GM12878 (cell line): ENCODE measurements at regions not wholly inside any gene's neighbourhood (a gene's known extent, or its start where the extent isn't known, plus 50 kb on each side); places are given as distances from the start of the nearest gene placed in this dataset.

Source experiments
- ATAC-seq: fragments of 200-7000 bp; cut with Tn5 transposase; 3 replicates; pipeline ENCODE4 v1.9.1; 2020; ENCODE audit warnings: mild to moderate bottlenecking, moderate library complexity
- BruUV-seq: library from RNA; stranded (reverse); fragments of 400-500 nt; replicated peaks from 2 replicates; lab custom pipeline; 2021; lab: Mats Ljungman, UMichigan
- CTCF ChIA-PET: fragments of 300-600 bp; sonication (Branson Sonifier 250); formaldehyde crosslinking; extraction: SDS; loops from one replicate; lab custom pipeline; 2021; ENCODE audit warnings: inconsistent platforms; lab: Yijun Ruan, JAX
- POLR2A ChIA-PET: fragments of 350-600 bp; formaldehyde crosslinking; extraction: SDS; loops from one replicate; lab custom pipeline; 2021; ENCODE audit warnings: inconsistent platforms; lab: Charles Lee
- RAD21 ChIA-PET: fragments of 300-600 bp; sonication (Branson Sonifier 250); formaldehyde crosslinking; loops from one replicate; lab custom pipeline; 2023; ENCODE audit warnings: antibody characterized with exemption; ENCODE audit not compliant: unreplicated experiment; lab: Charles Lee
- SMC1A ChIA-PET: fragments of 300-600 bp; sonication (Branson Sonifier 250); formaldehyde crosslinking; loops from one replicate; lab custom pipeline; 2023; ENCODE audit not compliant: unreplicated experiment, uncharacterized antibody; lab: Charles Lee
- DNase-seq: peaks from one replicate; pipeline ENCODE4 v3.0.0-alpha.2; 2011; ENCODE audit warnings: low read depth, low spot score
- FAIRE-seq: peaks from 3 replicates; lab custom pipeline; 2011; peaks lifted over from hg19 to GRCh38; lab: Jason Lieb, UNC
- H2AFZ ChIP-seq: 2 replicates; pipeline ENCODE4 v1.6.0; 2011; ENCODE audit warnings: low read depth, low read length, control low read depth; ENCODE audit not compliant: control insufficient read depth
- H3K27ac ChIP-seq: 2 replicates; pipeline ENCODE4 v1.5.1; 2011; ENCODE audit warnings: control low read depth; ENCODE audit not compliant: control insufficient read depth, insufficient read depth
- H3K27me3 ChIP-seq, 2 experiments: replicated peaks in 1 of 2; 2 replicates each; pipeline versions ENCODE4 v1.6.0 to v1.6.1; 2011; ENCODE audit warnings: low read length in 1 of 2; ENCODE audit not compliant: control insufficient read depth in 2 of 2, insufficient read depth in 2 of 2
- H3K36me3 ChIP-seq, 2 experiments: 2 replicates each; pipeline ENCODE4 v1.5.1; 2011; ENCODE audit warnings: low read length in 1 of 2; ENCODE audit not compliant: control insufficient read depth in 2 of 2, insufficient read depth in 2 of 2
- H3K4me1 ChIP-seq: 2 replicates; pipeline ENCODE4 v1.6.1; 2011; ENCODE audit warnings: mild to moderate bottlenecking, low read length, moderate library complexity, mixed read lengths; ENCODE audit not compliant: control insufficient read depth, insufficient read depth
- H3K4me2 ChIP-seq: 2 replicates; pipeline ENCODE4 v1.6.0; 2011; ENCODE audit warnings: control low read depth; ENCODE audit not compliant: control insufficient read depth, insufficient read depth
- H3K4me3 ChIP-seq: fragments of 200-600 bp; sonication (generic); 2 replicates; pipeline ENCODE4 v1.5.1; 2016
- H3K79me2 ChIP-seq: 2 replicates; pipeline ENCODE4 v1.6.0; 2011; ENCODE audit warnings: low read length; ENCODE audit not compliant: control insufficient read depth, insufficient read depth
- H3K9ac ChIP-seq: 2 replicates; pipeline ENCODE4 v1.8.0; 2011; ENCODE audit warnings: low read length, control low read depth, mixed read lengths; ENCODE audit not compliant: control insufficient read depth, insufficient read depth
- H3K9me3 ChIP-seq: replicated peaks from 3 replicates; pipeline ENCODE4 v1.5.1; 2011; ENCODE audit warnings: mild to moderate bottlenecking, low read length; ENCODE audit not compliant: control insufficient read depth, insufficient read depth
- H4K20me1 ChIP-seq: 2 replicates; pipeline ENCODE4 v1.6.0; 2011; ENCODE audit not compliant: control insufficient read depth, insufficient read depth
- ATF7 ChIP-seq: fragments of 450-650 bp; IDR thresholded peaks from 2 replicates; pipeline ENCODE4 v1.6.1; 2016; ENCODE audit warnings: low read depth, mild to moderate bottlenecking
- BACH1 ChIP-seq: fragments of 450-650 bp; IDR thresholded peaks from 2 replicates; pipeline ENCODE4 v1.6.1; 2017; ENCODE audit warnings: mild to moderate bottlenecking, borderline replicate concordance
- BRCA1 ChIP-seq: IDR thresholded peaks from 2 replicates; pipeline ENCODE4 v1.6.1; 2011; ENCODE audit warnings: low read depth, low read length, improper control_type of control experiment
- CHD1 ChIP-seq: IDR thresholded peaks from 2 replicates; pipeline ENCODE4 v1.6.1; 2012; ENCODE audit warnings: low read depth, low read length, improper control_type of control experiment
- CHD2 ChIP-seq: IDR thresholded peaks from 2 replicates; pipeline ENCODE4 v1.6.1; 2011; ENCODE audit warnings: low read depth, low read length, improper control_type of control experiment, borderline replicate concordance
- HCFC1 ChIP-seq: fragments of 150-350 bp; IDR thresholded peaks from 2 replicates; pipeline ENCODE4 v1.6.1; 2014; ENCODE audit warnings: low read length
- IKZF2 ChIP-seq, 2 experiments: fragments of 450-650 bp; IDR thresholded peaks; 2 replicates each; pipeline ENCODE4 v1.6.1; 2017; ENCODE audit warnings: mild to moderate bottlenecking in 2 of 2, moderate library complexity in 2 of 2
- LARP7 ChIP-seq: fragments of 450-650 bp; IDR thresholded peaks from 2 replicates; pipeline ENCODE4 v1.6.1; 2017; ENCODE audit warnings: mild to moderate bottlenecking
- MEF2A ChIP-seq: IDR thresholded peaks from 2 replicates; pipeline ENCODE4 v1.6.1; 2011; ENCODE audit warnings: low read depth, mild to moderate bottlenecking, low read length, moderate library complexity; ENCODE audit not compliant: insufficient read depth
- MTA2 ChIP-seq: fragments of 450-650 bp; IDR thresholded peaks from 2 replicates; pipeline ENCODE4 v1.6.1; 2016; ENCODE audit warnings: low read depth, mild to moderate bottlenecking, moderate library complexity
- RBBP5 ChIP-seq: fragments of 200-600 bp; sonication (generic); conservative IDR thresholded peaks from 2 replicates; pipeline ENCODE4 v1.6.1; 2016
- SIN3A ChIP-seq: IDR thresholded peaks from 2 replicates; pipeline ENCODE4 v1.6.1; 2012; ENCODE audit warnings: low read depth, low read length, improper control_type of control experiment
- YBX1 ChIP-seq: fragments of 450-650 bp; IDR thresholded peaks from 2 replicates; pipeline ENCODE4 v1.6.1; 2016; ENCODE audit warnings: antibody characterized with exemption
- ZZZ3 ChIP-seq: IDR thresholded peaks from 2 replicates; pipeline ENCODE4 v1.6.1; 2011; ENCODE audit warnings: low read depth; ENCODE audit not compliant: control insufficient read depth, insufficient read length
- WGBS: methylation state at CpG from one replicate; pipeline ENCODE4 v1.1.6; 2016; ENCODE audit warnings: low lambda C conversion rate; ENCODE audit not compliant: insufficient replicate concordance, insufficient coverage; ENCODE audit errors: missing lambda C conversion rate; 5-methylcytosine and 5-hydroxymethylcytosine counted together
- in situ Hi-C: fragments of 300-500 bp; cut with MboI; formaldehyde crosslinking; loops from 9 replicates; pipeline ENCODE4 v1.14.3; 2018; ENCODE audit warnings: mixed read lengths
- intact Hi-C: fragments of 100-400 bp; cut with micrococcal nuclease; formaldehyde crosslinking; loops from one replicate; pipeline ENCODE4 v1.14.2; 2022; ENCODE audit not compliant: unreplicated experiment
- TF ChIP-seq, protein P1 (sequence below): IDR thresholded peaks from 2 replicates; pipeline ENCODE4 v1.6.1; 2011; ENCODE audit warnings: low read depth, low read length, improper control_type of control experiment, borderline replicate concordance
- TF ChIP-seq, protein P2 (sequence below): IDR thresholded peaks from 2 replicates; pipeline ENCODE4 v1.6.1; 2012; ENCODE audit warnings: low read depth, low read length, improper control_type of control experiment

DNA sequence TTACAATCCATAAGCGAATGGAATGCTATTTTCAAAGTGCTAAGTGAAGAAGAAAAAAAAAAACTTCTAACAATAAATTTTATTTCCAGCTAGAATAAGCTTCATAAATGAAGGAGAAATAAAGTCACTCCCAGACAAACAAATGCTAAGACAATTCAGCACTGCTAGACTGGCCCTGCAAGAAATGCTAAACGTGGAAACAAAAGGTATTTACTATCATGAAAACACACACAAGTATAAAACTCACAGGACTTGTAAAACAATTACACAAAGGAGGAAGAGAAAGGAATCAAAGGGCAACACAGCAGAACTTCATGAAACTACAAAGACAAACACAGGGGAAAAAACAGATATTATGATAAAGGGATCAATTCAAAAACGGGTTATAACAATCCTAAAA is 85.8 kb upstream of the NELL2 start:
- no TSS peak for BruUV-seq
- no peak for ATAC-seq
- CTCF ChIA-PET, result no interaction called here

More for the DNA sequence above, 85.8 kb upstream of the NELL2 start:
- no peaks in the 10 kb centered on the region for H3K9me3 ChIP-seq
- in situ Hi-C loops, result no loop called here
- no peak overlapping the region for H3K4me2 ChIP-seq
- RAD21 ChIA-PET, result no interaction called here
- no peaks in the 10 kb centered on the region for H3K79me2 ChIP-seq
- H3K27me3 ChIP-seq, result no peaks in the 10 kb centered on the region
- POLR2A ChIA-PET, result no interaction called here
- TF ChIP-seq HCFC1 (no peak), YBX1 (no peak), BACH1 (no peak), ATF7 (no peak), SIN3A (no peak), ZZZ3 (no peak), CHD1 (no peak), RBBP5 (no peak), BRCA1 (no peak), MTA2 (no peak), MEF2A (no peak), LARP7 (no peak), CHD2 (no peak), IKZF2 (IDR thresholded peaks at IDR 0.05) (no peak)
- TF ChIP-seq, protein P1, sequence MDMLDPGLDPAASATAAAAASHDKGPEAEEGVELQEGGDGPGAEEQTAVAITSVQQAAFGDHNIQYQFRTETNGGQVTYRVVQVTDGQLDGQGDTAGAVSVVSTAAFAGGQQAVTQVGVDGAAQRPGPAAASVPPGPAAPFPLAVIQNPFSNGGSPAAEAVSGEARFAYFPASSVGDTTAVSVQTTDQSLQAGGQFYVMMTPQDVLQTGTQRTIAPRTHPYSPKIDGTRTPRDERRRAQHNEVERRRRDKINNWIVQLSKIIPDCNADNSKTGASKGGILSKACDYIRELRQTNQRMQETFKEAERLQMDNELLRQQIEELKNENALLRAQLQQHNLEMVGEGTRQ, result no peak
- TF ChIP-seq, protein P2, sequence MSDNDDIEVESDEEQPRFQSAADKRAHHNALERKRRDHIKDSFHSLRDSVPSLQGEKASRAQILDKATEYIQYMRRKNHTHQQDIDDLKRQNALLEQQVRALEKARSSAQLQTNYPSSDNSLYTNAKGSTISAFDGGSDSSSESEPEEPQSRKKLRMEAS, result no peak
- no peaks in the 10 kb centered on the region for H4K20me1 ChIP-seq
- no peak overlapping the region for H3K9ac ChIP-seq
- intact Hi-C loops, result no loop called here
- DNase-seq (no peak), FAIRE-seq (no peak)
- WGBS, result 0% methylated on average over 3 of the region's 3 CpGs
- H2AFZ ChIP-seq, result no peak overlapping the region
- no peak overlapping the region for H3K27ac ChIP-seq
- SMC1A ChIA-PET, result no interaction called here
- H3K36me3 ChIP-seq, result no peaks in the 10 kb centered on the region
- no peak overlapping the region for H3K4me3 ChIP-seq
- H3K4me1 ChIP-seq, result no peaks in the 10 kb centered on the region
